ENCODE measurements at regions not wholly inside any gene's neighbourhood (a gene's known extent, or its start where the extent isn't known, plus 50 kb on each side); places are given as distances from the start of the nearest gene placed in this dataset.

DNA sequence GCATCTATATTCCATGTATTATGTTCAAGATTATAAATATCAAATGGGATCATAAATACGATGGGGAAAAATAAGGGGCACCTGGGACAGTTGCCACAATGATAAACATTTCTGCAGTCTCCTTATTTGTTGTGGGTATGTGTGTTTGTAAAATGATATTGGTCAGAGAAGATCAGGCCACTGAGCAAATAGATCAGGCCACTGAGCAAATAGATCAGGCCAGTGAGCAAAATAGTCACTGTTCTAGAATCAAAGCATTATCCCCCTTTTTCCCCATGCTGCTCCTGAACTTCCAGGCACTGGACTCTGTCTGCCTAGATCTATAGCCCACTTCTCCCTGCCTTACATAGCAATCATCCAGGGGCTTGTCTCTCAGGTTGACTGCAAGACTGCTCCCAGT lies 599.8 kb upstream of the USP24 start:
- TF ChIP-seq, protein P1, sequence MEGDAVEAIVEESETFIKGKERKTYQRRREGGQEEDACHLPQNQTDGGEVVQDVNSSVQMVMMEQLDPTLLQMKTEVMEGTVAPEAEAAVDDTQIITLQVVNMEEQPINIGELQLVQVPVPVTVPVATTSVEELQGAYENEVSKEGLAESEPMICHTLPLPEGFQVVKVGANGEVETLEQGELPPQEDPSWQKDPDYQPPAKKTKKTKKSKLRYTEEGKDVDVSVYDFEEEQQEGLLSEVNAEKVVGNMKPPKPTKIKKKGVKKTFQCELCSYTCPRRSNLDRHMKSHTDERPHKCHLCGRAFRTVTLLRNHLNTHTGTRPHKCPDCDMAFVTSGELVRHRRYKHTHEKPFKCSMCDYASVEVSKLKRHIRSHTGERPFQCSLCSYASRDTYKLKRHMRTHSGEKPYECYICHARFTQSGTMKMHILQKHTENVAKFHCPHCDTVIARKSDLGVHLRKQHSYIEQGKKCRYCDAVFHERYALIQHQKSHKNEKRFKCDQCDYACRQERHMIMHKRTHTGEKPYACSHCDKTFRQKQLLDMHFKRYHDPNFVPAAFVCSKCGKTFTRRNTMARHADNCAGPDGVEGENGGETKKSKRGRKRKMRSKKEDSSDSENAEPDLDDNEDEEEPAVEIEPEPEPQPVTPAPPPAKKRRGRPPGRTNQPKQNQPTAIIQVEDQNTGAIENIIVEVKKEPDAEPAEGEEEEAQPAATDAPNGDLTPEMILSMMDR (IDR thresholded peaks at IDR 0.05) = no peak
- TF ChIP-seq POLR2A (IDR thresholded peaks at IDR 0.05) = no peak

All from lower leg skin (tissue), 3 donors.